Right lobe of liver (tissue), 4 donors: ENCODE measurements at regions not wholly inside any gene's neighbourhood (a gene's known extent, or its start where the extent isn't known, plus 50 kb on each side); places are given as distances from the start of the nearest gene placed in this dataset.

Experiments
- CTCF ChIP-seq, 4 donors: fragments of 200-600 bp in 3 of 4; fragments of 450-650 bp in 1 of 4; IDR thresholded peaks; one replicate each; pipeline versions ENCODE4 v1.5.1 to v1.8.0; 2016 to 2022; ENCODE audit warnings: antibody characterized with exemption in 4 of 4, mild to moderate bottlenecking in 2 of 4
- POLR2A ChIP-seq: fragments of 450-650 bp; IDR thresholded peaks from one replicate; pipeline ENCODE4 v1.6.1; 2017; ENCODE audit warnings: antibody characterized with exemption, mild to moderate bottlenecking
- donor health status: DM: no; HTN: no; CAD: no.
- donor health status: DM: no; HTN: no; CAD: no.
- donor health status: DM: no; HTN: yes; CAD: no.

GRCh38 chr20:19122395-19122794 is 90.0 kb upstream of the SLC24A3 start:
- TF ChIP-seq CTCF (IDR thresholded peaks at IDR 0.05) (no peak), POLR2A (no peak)
